H9 (cell line): ENCODE measurements at regions not wholly inside any gene's neighbourhood (a gene's known extent, or its start where the extent isn't known, plus 50 kb on each side); places are given as distances from the start of the nearest gene placed in this dataset.

Source experiments
- DNase-seq: peaks from one replicate; pipeline ENCODE4 v3.0.0-alpha.2; 2017
- H2AFZ ChIP-seq: one replicate; pipeline ENCODE4 v1.6.1; 2013; ENCODE audit warnings: mild to moderate bottlenecking, low read length, control low read depth, moderate library complexity
- H2AK5ac ChIP-seq: 2 replicates; pipeline ENCODE4 v1.6.1; 2013; ENCODE audit warnings: low read length, control low read depth, mixed read lengths; ENCODE audit not compliant: insufficient read length
- H2BK120ac ChIP-seq: one replicate; pipeline ENCODE4 v1.6.1; 2013; ENCODE audit warnings: low read depth, mild to moderate bottlenecking, low read length, control low read depth, inconsistent platforms; ENCODE audit not compliant: poor library complexity, severe bottlenecking
- H2BK12ac ChIP-seq: 2 replicates; pipeline ENCODE4 v1.6.1; 2013; ENCODE audit warnings: low read length, control low read depth, mixed read lengths, low read depth; ENCODE audit not compliant: insufficient read length
- H2BK15ac ChIP-seq: 2 replicates; pipeline ENCODE4 v1.6.1; 2013; ENCODE audit warnings: low read depth, low read length, control low read depth
- H2BK20ac ChIP-seq: one replicate; pipeline ENCODE4 v1.6.1; 2013; ENCODE audit warnings: low read depth, mild to moderate bottlenecking, low read length, control low read depth, inconsistent platforms; ENCODE audit not compliant: poor library complexity, severe bottlenecking
- H2BK5ac ChIP-seq: 2 replicates; pipeline ENCODE4 v1.6.1; 2013; ENCODE audit warnings: low read length, control low read depth, mixed read lengths; ENCODE audit not compliant: insufficient read length
- H3K14ac ChIP-seq: 2 replicates; pipeline ENCODE4 v1.6.1; 2013; ENCODE audit warnings: low read length, control low read depth; ENCODE audit not compliant: insufficient read depth
- H3K18ac ChIP-seq: 2 replicates; pipeline ENCODE4 v1.6.1; 2013; ENCODE audit warnings: low read depth, mild to moderate bottlenecking, mixed read lengths, low read length, control low read depth; ENCODE audit not compliant: insufficient read length
- H3K23ac ChIP-seq: 2 replicates; pipeline ENCODE4 v1.6.1; 2013; ENCODE audit warnings: low read length, control low read depth, mixed read lengths, low read depth; ENCODE audit not compliant: insufficient read length
- H3K23me2 ChIP-seq: 2 replicates; pipeline ENCODE4 v1.6.1; 2013; ENCODE audit warnings: low read depth, mild to moderate bottlenecking, mixed read lengths, low read length, control low read depth; ENCODE audit not compliant: insufficient read length, poor library complexity, severe bottlenecking
- H3K27ac ChIP-seq: 2 replicates; pipeline ENCODE4 v1.5.1; 2013; ENCODE audit warnings: low read length, control low read depth, mixed read lengths, low read depth; ENCODE audit not compliant: insufficient read length
- H3K27me3 ChIP-seq: 2 replicates; pipeline ENCODE4 v1.6.1; 2013; ENCODE audit warnings: low read length, control low read depth, inconsistent platforms; ENCODE audit not compliant: insufficient read depth
- H3K4ac ChIP-seq: 2 replicates; pipeline ENCODE4 v1.6.1; 2013; ENCODE audit warnings: low read depth, mild to moderate bottlenecking, control low read depth, inconsistent platforms, low read length, moderate library complexity
- H3K4me1 ChIP-seq: 2 replicates; pipeline ENCODE4 v1.6.1; 2013; ENCODE audit warnings: low read length, control low read depth, inconsistent platforms; ENCODE audit not compliant: insufficient read depth
- H3K4me2 ChIP-seq: 2 replicates; pipeline ENCODE4 v1.6.1; 2013; ENCODE audit warnings: low read length, control low read depth, mixed read lengths; ENCODE audit not compliant: insufficient read length, insufficient read depth
- H3K56ac ChIP-seq: 2 replicates; pipeline ENCODE4 v1.6.1; 2013; ENCODE audit warnings: low read depth, mild to moderate bottlenecking, mixed read lengths, low read length, control low read depth; ENCODE audit not compliant: insufficient read length
- H3K79me1 ChIP-seq: 2 replicates; pipeline ENCODE4 v1.6.1; 2013; ENCODE audit warnings: low read depth, mild to moderate bottlenecking, moderate library complexity, low read length, control low read depth, inconsistent platforms; ENCODE audit not compliant: insufficient read depth, poor library complexity, severe bottlenecking
- H3K79me2 ChIP-seq: 2 replicates; pipeline ENCODE4 v1.6.1; 2013; ENCODE audit warnings: low read length, control low read depth, inconsistent platforms; ENCODE audit not compliant: insufficient read depth
- H3K9ac ChIP-seq: 2 replicates; pipeline ENCODE4 v1.6.1; 2013; ENCODE audit warnings: low read length, control low read depth, mixed read lengths; ENCODE audit not compliant: insufficient read length; ENCODE audit errors: extremely low read depth
- H3K9me3 ChIP-seq: one replicate; pipeline ENCODE4 v1.6.1; 2013; ENCODE audit warnings: low read depth, low read length, inconsistent platforms; ENCODE audit not compliant: control insufficient read depth
- H3T11ph ChIP-seq: one replicate; pipeline ENCODE4 v1.6.1; 2013; ENCODE audit warnings: mild to moderate bottlenecking, low read length, control low read depth, inconsistent platforms
- H4K20me1 ChIP-seq: one replicate; pipeline ENCODE4 v1.6.1; 2013; ENCODE audit not compliant: control insufficient read depth, insufficient read length, insufficient read depth
- H4K5ac ChIP-seq: 2 replicates; pipeline ENCODE4 v1.6.1; 2013; ENCODE audit warnings: low read depth, mild to moderate bottlenecking, mixed read lengths, low read length, control low read depth; ENCODE audit not compliant: insufficient read length
- H4K8ac ChIP-seq: replicated peaks from 2 replicates; pipeline ENCODE4 v1.6.1; 2013; ENCODE audit warnings: low read length, control low read depth, mixed read lengths, low read depth; ENCODE audit not compliant: insufficient read length
- H4K91ac ChIP-seq: 2 replicates; pipeline ENCODE4 v1.6.1; 2013; ENCODE audit warnings: low read depth, mild to moderate bottlenecking, moderate library complexity, mixed read lengths, low read length, control low read depth; ENCODE audit not compliant: insufficient read length
- H3K27ac Mint-ChIP-seq, 3 experiments: 2 replicates in 2 of 3; 3 replicates in 1 of 3; pipeline ENCODE4 v1.8.0; 2020 to 2021; ENCODE audit warnings: mixed read lengths in 3 of 3, mild to moderate bottlenecking in 1 of 3, moderate library complexity in 1 of 3
- H3K27me3 Mint-ChIP-seq: 2 replicates; pipeline ENCODE4 v1.8.0; 2021; ENCODE audit warnings: low read depth, mild to moderate bottlenecking, moderate library complexity, mixed read lengths
- H3K36me3 Mint-ChIP-seq, 3 experiments: 2 replicates in 2 of 3; 3 replicates in 1 of 3; pipeline ENCODE4 v1.8.0; 2020 to 2021; ENCODE audit warnings: low read depth in 3 of 3, mixed read lengths in 3 of 3; ENCODE audit not compliant: insufficient read depth in 1 of 3
- H3K4me1 Mint-ChIP-seq, 2 experiments: 2 replicates each; pipeline ENCODE4 v1.8.0; 2020; ENCODE audit warnings: mixed read lengths in 2 of 2
- H3K4me3 Mint-ChIP-seq, 2 experiments: 2 replicates in 1 of 2; 3 replicates in 1 of 2; pipeline ENCODE4 v1.8.0; 2020 to 2021; ENCODE audit warnings: mild to moderate bottlenecking in 2 of 2, mixed read lengths in 2 of 2, moderate library complexity in 1 of 2
- H3K9me3 Mint-ChIP-seq, 2 experiments: 2 replicates in 1 of 2; 3 replicates in 1 of 2; pipeline ENCODE4 v1.8.0; 2020; ENCODE audit warnings: mild to moderate bottlenecking in 2 of 2, mixed read lengths in 2 of 2, moderate library complexity in 1 of 2
- CTCF ChIP-seq: fragments of 200-600 bp; sonication (generic); conservative IDR thresholded peaks from 3 replicates; pipeline ENCODE4 v1.8.0; 2021; ENCODE audit warnings: antibody characterized with exemption, mild to moderate bottlenecking
- WGBS: extraction: QIAGEN DNeasy Blood & Tissue Kit; methylation state at CpG from one replicate; pipeline ENCODE4 v1.1.7; 2013; ENCODE audit warnings: missing lambda C conversion rate, low lambda C conversion rate, mixed read lengths; ENCODE audit not compliant: insufficient read length; ENCODE audit errors: extremely low coverage; 5-methylcytosine and 5-hydroxymethylcytosine counted together

DNA sequence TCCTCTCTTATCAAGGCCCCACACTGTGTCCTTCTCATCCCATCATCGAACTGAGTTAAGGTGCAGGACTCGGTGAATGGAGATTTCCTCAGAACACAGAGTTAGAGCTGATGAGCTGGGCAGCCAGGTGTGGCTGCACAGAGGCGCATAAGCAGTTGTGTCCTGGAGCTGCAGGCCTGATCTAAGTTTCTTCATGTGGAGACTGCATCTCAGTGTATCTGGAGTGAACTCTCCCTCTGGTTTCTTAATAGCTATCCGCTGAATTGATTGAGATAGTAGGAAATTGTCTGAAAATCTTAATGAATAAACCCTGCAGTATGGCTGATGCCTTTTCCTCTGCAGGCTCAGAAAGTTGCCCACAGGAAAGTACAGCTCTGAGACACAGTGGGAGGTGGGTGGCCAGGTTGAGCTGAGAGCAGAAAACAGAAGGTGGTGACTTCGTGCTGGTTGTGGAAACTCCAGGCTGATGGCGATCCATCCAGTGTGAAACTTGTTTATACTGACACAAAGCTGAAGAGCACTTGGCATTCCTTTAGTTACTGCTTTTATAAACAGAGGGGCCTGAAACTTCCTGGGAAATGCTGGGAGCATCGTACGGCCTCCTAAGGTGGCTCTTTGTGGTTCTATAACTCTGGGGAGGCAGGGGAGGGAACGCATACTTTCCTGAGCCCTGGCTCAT lies 67.4 kb upstream of the F3 start:
- no peak overlapping the region for H3K18ac ChIP-seq
- H3K27me3 ChIP-seq, result no peaks in the 10 kb centered on the region
- no peak overlapping the region for H3T11ph ChIP-seq
- H3K4ac ChIP-seq, result no peak overlapping the region
- H2BK15ac ChIP-seq, result no peak overlapping the region
- no CpG with 5 or more reads among the region's 9 CpGs for WGBS
- Mint-ChIP-seq H3K27me3 (no peaks in the 10 kb centered on the region), H3K27ac (peak overlapping the region in 1 of 3 experiments; percentile 76; a peak in 2 of 7 replicates), H3K9me3 (no peaks in the 10 kb centered on the region), H3K36me3 (no peaks in the 10 kb centered on the region), H3K4me1 (peaks cover 28 to 40% of the 10 kb centered on the region in 2 experiments), H3K4me3 (no peak overlapping the region)
- no peak overlapping the region for H2AK5ac ChIP-seq
- no peak overlapping the region for H3K23ac ChIP-seq
- H2AFZ ChIP-seq, result no peak overlapping the region
- H3K79me1 ChIP-seq, result no peaks in the 10 kb centered on the region
- no peak overlapping the region for H3K56ac ChIP-seq
- H3K4me1 ChIP-seq, result peaks cover 2% of the 10 kb centered on the region; the same call in 1 of the 2 replicates
- no peak overlapping the region for H2BK20ac ChIP-seq
- no peak overlapping the region for H2BK120ac ChIP-seq
- DNase-seq, result no peak
- no peak overlapping the region for H3K9ac ChIP-seq
- no peaks in the 10 kb centered on the region for H3K9me3 ChIP-seq
- no peaks in the 10 kb centered on the region for H3K79me2 ChIP-seq
- H4K5ac ChIP-seq, result no peak overlapping the region
- no peak overlapping the region for H4K91ac ChIP-seq
- H3K4me2 ChIP-seq, result no peak overlapping the region
- H3K23me2 ChIP-seq, result no peaks in the 10 kb centered on the region
- no peak overlapping the region for H3K27ac ChIP-seq
- no peak overlapping the region for H2BK5ac ChIP-seq
- H4K8ac ChIP-seq, result no peak overlapping the region
- no peak for TF ChIP-seq CTCF
- no peaks in the 10 kb centered on the region for H4K20me1 ChIP-seq
- no peak overlapping the region for H2BK12ac ChIP-seq
- no peak overlapping the region; the same call in 1 of the 2 replicates for H3K14ac ChIP-seq
